ENCODE measurements at regions not wholly inside any gene's neighbourhood (a gene's known extent, or its start where the extent isn't known, plus 50 kb on each side); places are given as distances from the start of the nearest gene placed in this dataset.

DNA sequence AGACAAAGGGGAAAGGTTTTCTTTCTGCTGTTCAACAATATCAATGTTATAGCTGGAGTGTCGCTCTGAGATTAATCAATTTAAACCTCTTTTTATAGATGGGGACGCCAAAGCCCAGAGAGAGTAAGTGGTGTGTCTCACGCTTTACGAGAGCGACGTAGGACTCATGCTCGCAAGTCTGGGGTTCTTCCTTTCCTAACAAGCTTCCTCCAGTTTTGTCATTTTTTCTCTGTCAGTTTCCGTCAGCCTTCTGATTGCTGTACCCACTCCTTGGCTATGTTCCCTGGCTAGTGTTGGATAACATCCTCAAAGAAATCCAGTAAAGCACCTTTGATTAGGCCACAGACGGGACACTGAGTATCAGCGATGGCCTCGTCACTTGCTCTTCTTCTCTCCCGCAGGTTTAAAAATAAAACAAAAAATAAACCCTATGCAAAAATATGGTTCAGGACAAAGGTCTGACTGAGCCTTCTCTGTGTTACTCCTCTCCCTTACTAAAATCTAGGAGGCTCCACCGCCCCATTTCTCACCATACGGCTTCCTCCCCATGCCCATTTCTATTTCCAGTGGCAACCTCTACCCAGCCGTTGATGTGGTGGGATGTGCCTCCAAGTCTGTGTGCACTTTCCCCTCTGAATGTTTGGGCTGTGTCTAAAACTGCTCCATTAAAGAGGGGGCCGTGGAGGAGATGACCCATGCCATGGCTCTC, 172.7 kb upstream of the PARP11 start:
- DNase-seq, result no peak

GRCh38 chr12:4044736-4045730, 171.8 kb upstream of the PARP11 start:
- no peak for DNase-seq

DNA sequence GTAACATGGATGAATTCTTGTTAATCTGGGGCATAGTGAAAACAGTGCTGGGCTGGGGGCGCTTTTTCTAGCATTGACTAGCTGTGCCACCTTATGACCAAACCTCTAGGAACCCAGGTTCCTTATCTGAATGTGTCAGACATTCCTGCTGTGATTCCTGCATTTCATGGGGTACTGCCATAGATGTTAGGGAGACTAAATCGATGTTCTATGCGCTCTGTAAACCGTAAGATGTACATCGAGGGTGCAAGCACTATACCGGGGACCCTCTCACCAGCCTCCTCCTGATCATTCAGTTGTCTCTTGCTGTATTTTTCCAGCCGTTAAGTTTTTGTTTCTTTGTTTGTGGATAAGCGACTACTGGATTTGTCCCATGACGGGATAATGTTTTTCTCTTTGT, 170.9 kb upstream of the PARP11 start:
- DNase-seq, result no peak

DNA sequence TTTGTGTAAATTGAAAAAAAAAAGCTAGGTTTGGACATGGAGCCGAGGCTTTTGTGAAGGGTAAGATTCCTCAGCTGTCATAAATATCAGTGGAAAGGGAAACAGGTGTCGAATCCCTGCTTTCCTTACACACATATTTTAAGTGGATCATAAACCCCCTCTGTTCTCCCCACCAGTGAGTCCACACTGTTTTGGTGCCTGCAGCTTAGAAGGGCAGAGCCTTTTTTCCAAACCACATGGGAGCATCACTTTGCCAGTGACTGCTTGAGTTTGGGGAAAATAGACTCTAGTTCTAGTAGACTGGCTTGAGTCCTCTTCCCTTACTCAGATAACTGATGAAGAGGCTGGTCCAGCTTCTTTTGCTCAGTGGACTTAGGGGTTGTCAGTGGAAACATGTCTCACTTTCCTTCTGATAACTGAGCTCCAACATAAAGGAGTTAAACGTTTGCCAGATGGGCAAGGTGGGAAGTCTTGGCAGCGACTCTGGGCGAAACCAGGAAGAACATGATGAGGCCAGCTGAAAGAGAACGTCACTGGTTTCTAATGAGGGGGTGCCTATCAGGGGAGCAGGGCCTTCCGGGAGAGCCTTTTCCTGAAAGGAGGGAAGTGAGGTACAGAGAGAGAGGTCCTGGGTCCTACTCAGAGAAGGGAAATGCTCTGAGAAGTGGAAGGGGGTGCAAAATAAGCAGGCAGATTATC, 168.1 kb upstream of the PARP11 start:
- DNase-seq, result no peak

DNA sequence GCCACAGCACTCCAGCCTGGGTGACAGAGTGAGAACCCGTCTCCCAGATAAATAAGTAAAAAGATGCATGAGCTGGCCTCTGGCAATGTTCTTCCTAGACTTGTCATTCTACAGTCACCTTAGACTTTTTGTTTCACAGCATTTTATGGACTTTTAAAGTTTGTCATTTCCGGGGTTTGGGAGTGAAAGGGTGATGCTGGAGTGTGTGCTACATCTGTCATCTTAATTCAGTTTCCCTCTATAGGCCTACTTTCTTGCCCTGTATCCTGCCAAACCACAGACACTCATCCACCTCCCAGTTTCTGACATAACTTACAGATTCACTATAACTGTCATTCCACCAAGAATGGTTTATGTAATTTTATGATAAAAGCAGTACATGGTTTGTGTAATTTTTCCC, 166.7 kb upstream of the PARP11 start:
- no peak for DNase-seq

- peak; percentile 5 to 29 for DNase-seq
These were observed 164.6 kb upstream of the PARP11 start for GRCh38 chr12:4037747-4038312.

DNA sequence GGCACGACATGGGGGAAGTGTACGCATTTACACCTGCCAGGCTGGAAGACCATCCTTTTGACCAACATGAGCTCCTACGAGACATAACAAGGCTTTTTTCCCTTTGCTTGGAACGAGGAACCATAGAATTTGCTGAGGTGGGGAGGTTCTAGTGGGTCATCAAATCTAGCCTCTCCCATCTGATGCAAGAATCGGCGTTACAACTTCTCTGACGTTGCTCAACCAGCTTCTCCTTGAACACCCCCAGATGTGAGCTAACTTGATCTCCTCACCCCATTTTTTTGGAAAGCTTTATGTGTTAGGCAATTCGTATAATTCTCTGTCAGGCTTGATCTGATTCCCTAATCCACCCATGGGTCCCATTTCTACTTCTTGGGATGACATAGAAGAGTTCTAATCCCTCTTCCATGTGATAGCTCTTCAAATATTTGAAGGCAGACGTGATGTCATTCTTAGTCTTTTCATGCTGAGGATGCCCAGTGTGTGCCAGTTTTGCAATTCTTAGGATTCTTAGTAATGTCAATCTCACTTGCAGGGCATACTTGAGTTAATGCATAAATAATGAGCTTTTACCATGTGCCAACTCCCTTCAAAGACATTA, 163.6 kb upstream of the PARP11 start:
- no peak for DNase-seq

DNA sequence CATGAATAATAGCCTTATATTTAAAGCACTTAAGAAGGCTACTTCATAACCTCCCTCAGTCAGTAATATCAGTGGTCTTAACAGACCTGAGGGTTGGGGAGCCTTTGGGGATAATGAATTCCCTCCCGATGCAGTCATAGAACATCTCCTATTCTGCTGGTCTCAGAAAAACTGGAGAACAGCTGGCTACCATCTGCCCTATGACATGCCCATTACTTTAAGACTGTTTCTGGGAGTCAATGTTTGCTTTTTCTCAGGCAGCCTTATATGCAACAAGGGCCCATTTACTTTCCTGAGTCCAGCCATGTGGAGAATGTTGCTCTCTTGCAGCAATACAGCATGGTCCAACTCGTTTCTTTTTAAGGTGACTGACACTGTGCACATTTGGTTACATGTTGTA, 161.7 kb upstream of the PARP11 start:
- no peak for DNase-seq

DNA sequence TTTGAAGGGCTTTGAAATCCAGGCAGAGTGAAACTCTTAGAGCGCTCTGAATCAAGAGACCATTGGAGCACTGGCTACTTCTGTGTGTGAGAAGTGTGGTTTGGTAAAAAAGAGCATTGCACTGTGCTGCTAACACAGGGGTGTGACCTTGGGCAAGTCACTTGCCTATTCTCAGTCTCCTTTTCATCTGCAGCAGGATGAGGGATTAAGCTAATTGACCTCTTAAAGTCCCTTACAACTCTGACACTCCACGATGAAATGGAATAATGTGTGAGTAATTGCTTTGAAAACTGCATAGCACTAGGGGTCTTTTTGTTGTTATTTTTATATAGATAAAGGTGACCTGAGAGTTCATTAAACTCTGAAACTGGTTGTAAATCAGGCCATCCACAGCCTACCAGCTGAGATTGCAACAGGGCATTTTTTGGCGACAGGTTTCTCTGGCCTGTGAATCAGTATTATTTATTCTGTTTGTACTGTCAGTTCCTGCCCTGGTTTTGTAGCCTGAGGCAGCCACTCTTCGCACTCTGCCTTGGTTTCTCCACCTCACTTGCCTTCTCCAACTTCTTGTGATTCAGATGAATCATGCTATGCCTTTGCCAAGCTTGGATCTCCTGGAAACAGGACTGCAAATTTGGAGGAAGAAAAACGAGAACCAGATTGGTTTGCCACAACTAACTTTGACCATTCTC, 159.9 kb upstream of the PARP11 start:
- DNase-seq, result no peak

GRCh38 chr12:4031703-4032291, 158.6 kb upstream of the PARP11 start:
- no peak for DNase-seq

GRCh38 chr12:4030929-4031702, 157.9 kb upstream of the PARP11 start:
- DNase-seq, result peak; percentile 28 to 40

DNA sequence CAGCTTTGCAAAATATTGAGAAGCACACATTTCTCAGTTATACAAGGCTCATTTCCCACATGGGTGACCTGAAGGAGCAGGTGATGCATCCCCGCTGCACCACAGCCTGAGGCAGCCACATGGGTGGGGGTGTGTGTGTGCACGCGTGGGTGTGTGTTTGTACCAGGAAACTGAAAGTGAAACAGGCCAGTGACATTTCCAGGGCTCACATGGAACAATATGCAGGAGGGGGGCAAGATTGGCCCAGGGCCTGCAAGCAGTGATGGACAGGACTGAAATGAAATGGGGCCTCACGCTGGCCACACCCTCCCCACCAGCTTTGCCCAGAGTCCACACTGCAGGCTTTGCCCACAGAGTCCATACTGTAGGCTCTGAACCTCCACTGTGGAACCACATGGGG, 154.2 kb upstream of the PARP11 start:
- DNase-seq, result no peak

DNA sequence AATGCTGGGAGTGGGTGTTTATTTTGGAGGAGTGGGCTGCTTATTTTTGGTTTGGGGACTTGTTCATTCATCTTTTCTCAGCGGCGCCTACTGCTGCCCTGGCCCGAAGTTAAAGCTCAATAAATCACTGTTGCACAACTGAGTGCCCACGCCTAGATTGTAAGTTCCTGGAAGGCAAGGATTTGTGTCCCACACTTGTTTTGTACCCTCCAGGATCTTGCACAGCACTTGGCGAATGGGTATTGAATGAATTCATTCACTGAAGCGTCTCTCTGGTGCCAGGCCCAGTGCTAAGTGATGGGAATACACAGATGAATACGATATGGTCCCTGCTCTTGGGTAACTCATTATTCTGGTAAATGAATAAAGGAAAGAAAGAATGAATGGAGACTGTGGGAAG, 153.3 kb upstream of the PARP11 start:
- no peak for DNase-seq

GRCh38 chr12:4026020-4026358, 152.8 kb upstream of the PARP11 start:
- DNase-seq, result no peak

GRCh38 chr12:4025181-4026019, 152.2 kb upstream of the PARP11 start:
- no peak for DNase-seq

DNA sequence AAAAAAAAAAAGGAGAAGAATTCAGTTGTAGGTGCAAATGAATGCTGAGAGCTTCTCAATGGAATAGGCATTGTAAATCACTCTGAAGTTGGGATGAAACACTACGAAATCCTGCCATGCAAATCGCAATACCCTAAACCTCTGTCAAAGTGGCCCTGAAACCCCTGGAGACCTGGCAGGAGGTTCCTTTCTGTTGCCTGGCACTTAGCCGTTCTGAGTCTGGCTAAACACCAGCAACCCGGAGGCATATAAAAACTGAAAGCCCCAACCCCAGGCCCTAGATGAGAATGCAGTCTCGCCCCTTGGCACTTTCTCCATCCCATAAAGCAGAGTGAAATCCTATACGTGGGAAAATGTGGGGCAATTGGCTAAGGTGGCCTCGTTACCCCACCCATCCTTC, 151.5 kb upstream of the PARP11 start:
- DNase-seq, result no peak

GRCh38 chr12:4015225-4016091, 142.3 kb upstream of the PARP11 start:
- no peak for DNase-seq

DNA sequence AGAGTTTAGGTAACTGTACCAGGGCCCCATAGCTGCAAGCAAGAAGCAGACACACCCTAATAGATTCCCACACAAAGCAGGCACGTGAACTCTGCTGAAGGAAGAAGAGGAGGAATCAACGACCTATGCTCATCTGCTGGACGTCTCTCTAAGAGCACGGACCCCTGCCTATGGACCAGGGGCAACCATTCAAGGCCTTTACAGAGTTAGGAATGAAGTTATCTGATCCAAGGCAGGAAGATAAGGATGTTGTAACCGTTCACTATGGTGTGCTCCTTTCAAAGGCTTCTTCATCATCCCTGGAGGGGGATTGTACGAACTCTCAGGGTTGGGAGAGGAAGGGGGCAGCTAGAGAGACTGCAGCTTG, 141.6 kb upstream of the PARP11 start:
- DNase-seq, result no peak

DNA sequence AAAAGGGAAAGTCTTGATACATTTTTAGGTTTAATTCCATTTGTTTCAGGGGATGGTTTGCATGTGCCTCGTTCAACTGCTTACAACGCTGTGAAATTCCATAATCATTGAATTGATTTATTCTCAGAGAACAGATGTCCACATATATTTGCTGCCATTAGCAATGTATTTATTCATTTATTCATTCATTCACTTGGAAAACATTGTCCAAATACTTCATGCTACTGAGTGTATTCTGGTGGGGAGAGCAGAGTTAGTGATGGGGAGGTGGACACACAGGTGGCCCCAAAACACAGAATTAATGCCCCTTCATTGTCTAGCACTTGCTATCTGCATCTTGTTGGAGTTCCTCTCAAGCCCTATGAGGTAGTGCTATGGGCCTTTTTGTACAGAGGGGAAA, 141.2 kb upstream of the PARP11 start:
- DNase-seq, result no peak

All from Kasumi-1 (cell line).